ACHN (cell line): ENCODE measurements at regions not wholly inside any gene's neighbourhood (a gene's known extent, or its start where the extent isn't known, plus 50 kb on each side); places are given as distances from the start of the nearest gene placed in this dataset.

ENCODE experiments used
- DNase-seq: peaks from one replicate; pipeline ENCODE4 v3.0.0-alpha.2; 2015
- in situ Hi-C: cut with HindIII; loops from 2 replicates; pipeline ENCODE4 v1.10.0; 2017; ENCODE audit warnings: low sequenced_read_pairs, low pct_ligation_motif_present, low pct_unique_long_range_greater_than_20kb

DNA sequence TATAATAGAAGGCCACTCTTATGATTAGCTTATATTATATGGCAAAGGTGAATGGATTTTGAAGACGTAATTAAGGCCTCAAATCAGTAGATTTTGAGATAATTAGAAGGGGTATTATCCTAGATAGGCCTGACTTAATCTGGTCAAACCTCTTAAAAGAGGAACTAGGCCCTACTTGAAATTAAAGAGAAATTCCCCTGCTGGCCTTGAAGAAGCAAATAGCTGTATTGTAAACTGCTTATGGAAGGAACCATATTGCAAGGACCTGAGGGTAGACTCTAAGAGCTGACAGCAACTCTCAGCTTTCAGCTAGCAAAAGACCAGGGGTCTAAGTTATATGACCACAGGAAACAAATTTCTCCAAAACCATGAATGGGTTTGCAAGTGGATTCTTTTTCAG, 219.0 kb upstream of the ONECUT1 start:
- no peak for DNase-seq
- in situ Hi-C loops: no loop called here

DNA sequence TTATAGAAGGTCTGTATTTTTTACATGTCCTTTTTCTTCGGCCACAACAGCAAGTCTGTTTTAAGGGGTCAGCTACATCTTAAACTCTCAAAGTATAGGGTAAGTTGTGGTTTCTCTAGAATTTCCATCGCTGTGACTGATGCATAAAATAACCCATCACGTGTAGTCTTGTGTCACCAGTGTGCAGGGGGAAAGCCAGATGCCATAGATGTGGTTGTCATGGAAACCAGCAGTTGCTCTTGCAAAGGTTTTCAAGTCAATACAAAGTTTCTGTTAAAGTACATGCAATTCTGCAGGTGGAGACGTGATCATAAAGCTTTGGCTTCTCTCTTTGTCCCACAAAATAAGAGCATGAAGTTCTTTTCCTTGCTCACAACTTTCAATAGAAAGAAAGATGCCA, 210.3 kb upstream of the ONECUT1 start:
- in situ Hi-C loops: no loop called here

DNA sequence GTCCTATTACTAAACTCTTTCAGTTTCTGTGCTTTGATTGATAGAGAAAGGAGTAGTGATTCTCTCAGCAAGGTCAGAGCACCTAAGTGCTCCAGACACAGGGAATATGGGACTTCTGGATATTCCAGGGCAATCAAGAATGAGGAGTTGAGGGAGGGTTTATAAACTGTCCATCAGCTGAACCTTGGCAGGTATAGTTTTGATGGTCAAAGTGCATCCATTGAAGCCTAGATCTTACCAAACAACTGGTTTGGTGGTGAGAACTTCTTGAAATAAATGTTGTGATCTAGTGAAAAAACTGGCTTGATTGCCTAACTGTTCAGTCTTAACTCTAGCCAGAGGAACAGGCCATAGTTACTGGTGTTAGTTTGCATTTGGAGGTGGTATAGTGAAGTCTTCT, 207.0 kb upstream of the ONECUT1 start:
- in situ Hi-C loops: no loop called here
- no peak for DNase-seq

More for the DNA sequence above, 210.3 kb upstream of the ONECUT1 start:
- no peak for DNase-seq

DNA sequence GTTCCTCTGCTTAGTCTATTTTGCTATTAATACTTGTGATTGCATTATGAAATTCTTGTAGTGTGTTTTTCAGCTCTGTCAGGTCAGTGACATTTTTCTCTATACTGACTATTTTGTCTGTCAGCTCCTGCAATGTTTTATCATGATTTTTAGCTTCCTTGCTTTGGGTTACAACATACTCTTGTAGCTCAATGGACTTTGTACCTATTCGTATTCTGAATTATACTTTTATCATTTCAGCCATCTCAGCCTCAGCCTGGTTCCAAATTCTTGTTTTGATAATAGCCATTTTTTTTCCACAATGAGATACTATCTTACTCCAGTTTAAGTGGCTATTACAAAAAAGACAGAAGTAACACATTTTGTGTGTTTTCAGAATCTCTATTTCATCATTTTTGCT, 204.2 kb upstream of the ONECUT1 start:
- DNase-seq: no peak
- in situ Hi-C loops: no loop called here

DNA sequence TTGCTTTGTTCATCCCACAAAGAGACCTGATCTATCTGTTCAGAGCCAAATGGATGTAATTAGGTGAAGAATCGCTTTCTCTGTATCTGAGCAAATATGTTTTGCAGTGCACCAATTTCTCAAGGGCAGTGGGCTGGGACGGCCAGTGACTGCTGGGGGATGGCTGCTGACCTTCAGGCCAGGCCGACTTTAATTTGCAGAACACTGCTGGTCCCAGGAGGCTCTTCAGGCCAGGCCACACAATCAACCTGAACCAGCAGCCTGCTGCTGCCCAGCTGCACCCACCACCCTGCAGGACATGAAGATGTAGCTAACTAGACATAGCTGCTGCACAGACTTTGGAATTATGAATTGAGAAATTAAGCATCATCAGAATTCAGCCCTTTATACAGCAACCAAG, 194.4 kb upstream of the ONECUT1 start:
- in situ Hi-C loops: no loop called here
- DNase-seq: no peak

DNA sequence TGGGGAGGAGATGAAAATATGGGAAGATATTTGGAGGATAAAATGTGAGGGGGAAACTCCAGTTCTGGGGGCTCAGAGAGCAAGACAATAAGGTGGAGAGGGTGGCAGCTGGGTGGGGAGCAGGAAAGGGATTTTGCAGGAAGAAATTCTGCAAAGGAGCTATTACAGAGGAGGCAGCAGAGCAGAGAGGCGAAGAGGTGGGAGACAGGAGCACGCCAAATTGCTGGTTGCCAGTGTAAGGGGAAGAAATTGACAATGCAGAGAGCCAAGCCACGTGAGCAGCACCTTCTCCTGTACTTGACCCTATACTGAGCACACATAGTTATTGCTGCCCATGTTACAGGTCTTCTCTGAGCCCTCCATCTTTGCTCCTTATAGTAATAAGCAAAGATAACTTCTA, 190.3 kb upstream of the ONECUT1 start:
- no peak for DNase-seq
- in situ Hi-C loops: no loop called here

DNA sequence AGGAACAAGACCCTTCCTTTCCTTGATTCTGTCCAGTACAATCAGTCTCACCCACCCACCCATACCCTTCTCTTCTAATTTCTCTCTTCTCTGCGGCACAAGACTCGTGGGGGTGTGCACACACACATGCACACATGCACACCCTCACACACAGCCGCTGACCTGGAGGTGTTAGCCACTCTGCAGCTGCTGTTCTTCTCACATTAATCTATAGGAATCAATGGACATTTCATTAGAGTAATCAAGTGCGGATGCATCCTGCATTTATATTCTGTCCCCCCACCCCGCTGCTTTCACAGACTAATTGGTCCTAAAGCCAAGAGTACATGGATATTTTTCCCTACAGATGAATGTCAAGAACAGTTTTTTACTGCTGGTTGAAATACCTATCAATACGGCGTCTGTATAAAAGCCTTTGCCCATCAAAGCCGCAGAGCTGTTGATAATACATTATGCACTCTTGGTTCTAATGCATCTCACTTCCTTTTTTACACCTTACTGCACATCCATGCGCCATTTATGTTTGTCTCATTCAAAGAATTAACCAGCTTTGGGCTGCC, 186.5 kb upstream of the ONECUT1 start:
- in situ Hi-C loops: no loop called here

DNA sequence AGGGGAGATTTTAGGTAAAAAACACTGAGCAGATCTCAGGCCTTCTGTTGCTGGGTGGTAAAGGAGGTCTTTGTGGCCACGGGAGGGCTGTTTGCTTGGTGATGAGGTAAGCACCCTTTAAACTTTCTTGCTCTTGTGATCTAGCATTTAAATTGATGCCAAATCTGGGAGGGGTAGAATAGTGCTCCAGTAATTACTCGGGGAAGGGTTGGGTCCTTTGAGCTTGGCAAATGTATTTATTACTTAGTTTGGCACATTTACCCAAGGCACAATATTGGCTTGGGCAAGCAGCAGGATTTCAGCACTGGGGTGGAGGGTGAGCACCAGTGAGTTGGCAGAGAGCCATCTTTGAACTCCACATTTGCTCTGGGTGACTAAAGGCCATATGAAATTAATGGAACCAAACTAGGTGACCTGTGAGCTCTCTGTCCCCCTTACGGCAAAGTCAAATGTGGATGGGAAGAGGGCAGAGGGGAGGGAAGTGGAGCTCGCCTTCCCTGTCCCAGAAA, 185.9 kb upstream of the ONECUT1 start:
- DNase-seq: no peak
- in situ Hi-C loops: no loop called here

More for the DNA sequence above, 186.5 kb upstream of the ONECUT1 start:
- no peak for DNase-seq

DNA sequence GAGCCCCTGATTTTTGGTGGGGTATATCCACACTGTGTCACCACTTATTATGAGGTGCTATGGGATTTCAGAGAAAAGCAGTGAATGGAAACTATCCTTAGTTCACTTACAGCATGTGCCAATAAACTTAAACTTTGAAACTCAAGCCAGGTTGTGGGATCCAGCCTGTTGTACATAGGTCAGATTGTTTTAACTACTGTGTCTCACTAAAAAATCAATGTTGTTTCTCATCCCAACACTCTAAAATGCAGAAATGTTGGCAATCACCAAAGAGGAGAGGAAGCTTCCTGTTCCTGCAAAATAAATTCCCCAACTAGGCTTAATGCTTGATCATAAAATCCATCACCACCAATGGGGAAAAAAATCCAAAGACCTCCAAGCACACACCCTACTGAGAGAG, 173.7 kb upstream of the ONECUT1 start:
- no peak for DNase-seq

DNA sequence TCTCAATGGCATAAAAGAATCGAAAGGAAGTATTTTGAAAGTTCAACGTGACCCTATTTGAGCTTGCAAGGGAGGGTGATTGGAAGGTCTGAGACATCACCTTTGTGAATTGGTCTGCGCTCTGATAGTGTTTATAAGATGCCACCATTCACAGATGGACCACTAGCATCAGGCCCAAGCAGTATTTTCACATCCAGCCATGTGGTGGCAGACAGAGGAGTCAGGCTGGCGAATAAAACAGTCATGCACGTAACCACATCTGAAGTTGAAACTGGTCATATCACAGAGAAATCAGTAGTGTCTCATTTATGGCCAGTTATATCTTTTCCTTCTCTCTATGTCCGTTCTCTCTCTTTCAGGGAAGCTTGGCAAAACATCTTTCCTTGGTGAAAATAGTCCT, 170.1 kb upstream of the ONECUT1 start:
- no peak for DNase-seq
- in situ Hi-C loops: no loop called here

More for the DNA sequence above, 173.7 kb upstream of the ONECUT1 start:
- in situ Hi-C loops: no loop called here

DNA sequence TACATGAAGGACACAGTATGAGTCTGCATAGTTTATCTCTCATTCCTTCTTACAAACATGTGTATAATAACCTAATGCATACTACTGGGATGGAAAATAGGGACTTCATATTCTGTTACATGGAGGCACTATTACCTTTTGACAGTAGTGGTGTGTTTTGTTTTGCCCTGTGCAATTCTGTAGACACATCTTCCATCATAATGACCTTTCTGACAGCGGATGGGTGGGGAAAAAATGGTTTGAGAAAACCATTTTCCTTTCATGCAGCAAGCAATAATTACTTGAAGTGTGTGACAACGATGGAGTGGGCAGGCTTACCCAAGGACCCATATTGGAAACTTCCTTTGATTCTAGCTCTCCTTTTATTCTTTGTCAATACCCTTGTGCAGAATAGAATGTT, 153.6 kb upstream of the ONECUT1 start:
- in situ Hi-C loops: no loop called here
- DNase-seq: no peak

DNA sequence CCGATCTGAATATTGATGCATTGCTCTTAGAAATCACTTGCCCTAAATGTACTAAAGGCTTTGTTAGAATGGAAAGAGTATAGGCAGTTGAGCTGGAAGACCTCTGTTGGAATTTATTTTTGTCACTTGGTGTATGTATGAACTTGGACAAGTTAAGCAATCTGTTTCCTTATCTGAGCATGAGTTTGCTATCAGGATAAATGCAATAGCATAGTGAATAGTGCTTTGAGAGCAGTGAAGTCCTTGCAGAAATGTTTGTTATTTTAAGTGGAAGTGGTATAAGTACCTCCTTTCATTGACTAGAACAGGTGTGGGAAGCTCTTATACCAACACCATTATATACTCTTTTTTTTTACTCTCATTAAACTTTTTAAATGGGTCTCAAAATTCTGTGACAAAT, 146.4 kb upstream of the ONECUT1 start:
- in situ Hi-C loops: no loop called here
- DNase-seq: no peak

DNA sequence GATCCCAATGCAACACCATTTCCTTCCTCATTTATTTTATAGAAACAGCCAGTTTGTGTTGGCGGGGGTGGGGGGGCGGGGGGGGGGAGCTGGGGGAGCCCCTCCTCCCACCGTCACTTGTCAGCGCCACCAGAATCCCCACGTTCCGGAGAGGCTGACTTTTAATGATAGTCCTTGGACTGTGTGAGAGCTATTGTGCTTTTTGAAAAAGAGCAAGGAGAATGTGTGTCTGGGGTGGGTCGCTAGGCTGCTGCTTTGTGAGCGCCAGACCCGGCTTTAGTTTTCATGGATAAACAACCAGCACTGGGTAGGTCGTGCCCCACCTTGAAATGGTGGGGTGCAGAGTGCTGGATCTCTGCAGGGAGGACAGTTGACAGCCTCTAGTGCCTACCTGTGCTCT, 135.0 kb upstream of the ONECUT1 start:
- DNase-seq: no peak
- in situ Hi-C loops: no loop called here

DNA sequence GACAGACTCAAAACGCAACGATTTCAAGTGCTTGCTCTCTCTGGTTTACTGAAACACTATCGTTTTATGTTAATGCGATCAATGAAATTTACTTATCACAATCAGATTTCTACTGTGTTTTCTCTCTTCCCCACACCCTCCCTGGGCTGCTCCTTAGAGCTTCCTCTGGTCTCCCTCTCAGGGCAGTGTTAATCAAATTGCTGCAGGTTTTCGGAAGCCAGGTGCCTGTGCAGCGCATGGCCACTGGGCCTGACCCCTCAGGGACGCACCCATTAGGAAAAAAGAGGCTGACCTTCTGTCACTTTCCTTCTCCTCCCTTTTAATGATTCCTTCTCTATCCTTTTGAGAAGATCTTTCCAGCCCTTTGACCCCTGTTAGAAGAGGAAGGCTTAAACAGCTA, 134.5 kb upstream of the ONECUT1 start:
- in situ Hi-C loops: no loop called here
- DNase-seq: no peak

DNA sequence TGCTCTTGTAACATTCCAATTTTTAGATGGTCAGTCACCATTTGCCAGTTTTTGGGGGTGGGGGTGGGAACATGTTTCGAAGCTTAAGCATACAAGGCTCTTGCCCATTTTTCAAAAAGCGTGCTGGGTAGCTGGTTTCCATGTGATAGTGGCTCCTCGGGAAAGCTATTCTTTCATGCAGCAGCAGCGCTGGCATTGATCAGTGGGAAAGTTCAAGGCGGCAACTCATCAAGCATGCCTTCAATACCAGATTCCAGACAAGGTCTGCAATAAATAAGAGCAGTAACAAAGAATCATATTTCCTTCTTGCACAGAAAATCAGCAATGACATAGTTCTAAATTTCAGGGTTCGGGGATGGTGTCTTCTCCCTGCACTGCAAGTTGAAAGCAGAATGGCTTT, 133.5 kb upstream of the ONECUT1 start:
- in situ Hi-C loops: no loop called here
- DNase-seq: no peak

DNA sequence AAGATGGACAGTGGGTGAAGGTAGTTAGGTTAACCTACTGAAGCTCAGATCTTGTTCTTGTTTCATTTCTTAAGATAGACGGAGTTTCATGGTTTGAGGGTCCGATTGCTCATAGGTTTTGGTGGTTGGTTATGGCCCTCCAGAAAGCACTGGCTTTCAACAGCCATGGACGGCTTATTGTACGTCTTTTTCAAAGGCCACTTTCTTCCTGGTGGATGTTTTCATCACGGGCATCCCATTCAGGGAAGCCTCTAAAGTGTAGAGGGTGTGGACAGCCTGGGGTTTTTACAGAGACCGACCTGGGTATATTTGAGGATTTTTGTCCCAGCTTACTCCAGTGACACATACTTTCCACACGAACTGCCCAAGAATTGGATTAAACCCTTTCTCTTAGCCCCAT, 132.7 kb upstream of the ONECUT1 start:
- no peak for DNase-seq
- in situ Hi-C loops: no loop called here

DNA sequence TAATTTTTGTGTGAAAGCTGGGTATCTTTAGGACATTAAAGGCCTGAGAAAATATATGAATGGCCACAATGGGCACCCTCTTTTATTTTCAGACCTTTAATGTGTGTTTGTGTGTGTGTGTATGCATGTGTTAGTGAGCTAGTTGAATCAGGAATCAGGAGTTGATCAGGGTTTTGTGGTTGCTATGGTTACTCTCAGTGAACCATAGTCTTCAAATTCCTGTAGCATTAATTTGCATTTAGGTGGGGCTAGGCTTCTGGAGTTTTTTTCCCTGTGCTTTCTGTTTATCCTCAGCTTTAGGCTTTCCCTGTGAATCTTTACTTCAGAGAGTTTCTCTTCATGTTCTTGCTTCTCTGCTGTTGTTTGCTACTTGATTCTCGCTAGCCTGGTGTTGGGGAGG, 122.0 kb upstream of the ONECUT1 start:
- no peak for DNase-seq
- in situ Hi-C loops: no loop called here

DNA sequence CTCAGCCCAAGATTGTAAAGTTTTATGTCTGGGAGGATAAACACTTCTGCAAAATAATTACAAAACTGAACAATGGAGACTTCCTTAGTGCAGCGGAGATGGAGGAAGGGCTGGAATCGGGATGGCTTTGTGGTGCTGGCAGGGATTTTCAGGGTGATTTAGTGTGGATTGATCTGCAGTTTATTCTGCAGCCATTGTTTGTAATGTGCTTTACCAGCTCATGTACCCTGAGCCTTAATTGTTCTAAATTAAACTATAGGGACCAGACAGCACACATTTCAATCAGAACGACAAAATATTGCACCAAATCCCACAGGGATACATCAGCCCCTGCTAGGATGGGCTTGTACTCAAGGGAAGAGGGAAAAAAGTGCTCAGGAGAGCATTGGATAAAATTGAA, 103.2 kb upstream of the ONECUT1 start:
- no peak for DNase-seq
- in situ Hi-C loops: no loop called here

DNA sequence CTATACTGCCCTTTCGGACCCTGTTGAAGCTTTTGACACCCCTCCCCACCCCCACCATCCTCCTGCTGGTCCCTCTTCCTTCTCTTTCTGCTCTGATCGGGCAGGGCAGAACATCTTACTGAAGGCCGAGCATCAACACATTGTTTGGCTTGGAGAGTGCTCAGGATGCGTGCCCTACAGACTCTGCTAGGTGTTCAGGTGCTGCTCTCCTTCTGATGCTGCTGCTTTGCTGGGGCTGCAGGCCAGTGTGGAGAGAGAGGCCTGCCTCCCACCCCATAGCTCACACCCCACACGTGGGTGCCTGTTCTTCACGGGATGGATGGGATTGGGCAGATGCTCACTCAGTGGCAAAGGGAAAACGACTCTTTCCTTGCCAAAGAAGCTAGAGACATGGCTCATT, 89.8 kb upstream of the ONECUT1 start:
- DNase-seq: no peak
- in situ Hi-C loops: no loop called here

DNA sequence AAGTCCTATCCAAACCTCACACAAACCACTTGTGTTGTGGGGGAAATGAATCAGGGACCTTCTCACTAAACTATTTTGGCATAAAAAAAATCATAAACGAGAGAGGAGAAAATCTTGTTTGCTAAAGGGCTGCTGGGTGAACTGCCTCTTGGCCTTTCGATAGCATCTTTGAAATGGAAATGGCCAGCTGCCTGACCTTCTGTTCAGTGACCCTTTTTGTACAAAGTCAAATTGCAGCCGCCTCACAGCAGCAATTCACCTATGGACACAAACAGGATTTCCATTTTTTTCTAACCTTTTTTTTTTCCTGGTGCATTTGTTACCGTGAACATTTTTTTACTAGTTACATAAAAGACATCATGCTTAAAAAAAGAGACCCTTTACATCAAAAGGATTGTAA, 89.0 kb upstream of the ONECUT1 start:
- DNase-seq: no peak
- in situ Hi-C loops: no loop called here
